ENCODE measurements at regions not wholly inside any gene's neighbourhood (a gene's known extent, or its start where the extent isn't known, plus 50 kb on each side); places are given as distances from the start of the nearest gene placed in this dataset.

DNA sequence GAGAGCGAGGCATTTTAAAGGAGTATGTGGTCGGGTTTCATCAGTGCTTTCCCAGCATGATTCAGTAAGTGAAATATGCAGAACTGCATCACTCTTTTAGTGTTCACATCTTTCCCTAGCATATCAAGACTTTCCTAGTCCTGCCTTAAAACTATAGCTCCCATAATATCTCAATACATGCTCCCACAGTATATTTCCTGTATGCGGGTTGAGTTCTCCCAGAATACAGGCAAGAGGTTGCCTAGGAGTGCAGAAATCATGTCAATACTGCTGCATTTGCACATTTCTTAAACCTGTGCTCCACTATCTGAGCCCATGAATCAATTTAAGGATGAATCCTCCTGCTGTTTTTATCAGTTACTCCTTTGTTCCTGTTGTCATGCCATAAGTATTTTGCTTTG lies 386.6 kb upstream of the SLC35B3 start:
- no peaks in the 10 kb centered on the region for H3K27me3 ChIP-seq
- H3K4me1 ChIP-seq, result no peaks in the 10 kb centered on the region
- DNase-seq, result no peak
- H3K36me3 ChIP-seq, result no peaks in the 10 kb centered on the region
- ATAC-seq, result no peak
- intact Hi-C loops (cut with DNase I; ENCODE audit: low total_unique reads), result no loop called here
- peaks cover 0 to 3% (median 0%) of the 10 kb centered on the region in 3 donors for H3K9me3 ChIP-seq
- in situ Hi-C loops (cut with MboI; ENCODE audit: low sequenced_read_pairs in 4 of 4), result no loop called here
- H3K27ac ChIP-seq, result no peak overlapping the region
- H3K4me3 ChIP-seq, result no peak overlapping the region
- TF ChIP-seq, protein P1, sequence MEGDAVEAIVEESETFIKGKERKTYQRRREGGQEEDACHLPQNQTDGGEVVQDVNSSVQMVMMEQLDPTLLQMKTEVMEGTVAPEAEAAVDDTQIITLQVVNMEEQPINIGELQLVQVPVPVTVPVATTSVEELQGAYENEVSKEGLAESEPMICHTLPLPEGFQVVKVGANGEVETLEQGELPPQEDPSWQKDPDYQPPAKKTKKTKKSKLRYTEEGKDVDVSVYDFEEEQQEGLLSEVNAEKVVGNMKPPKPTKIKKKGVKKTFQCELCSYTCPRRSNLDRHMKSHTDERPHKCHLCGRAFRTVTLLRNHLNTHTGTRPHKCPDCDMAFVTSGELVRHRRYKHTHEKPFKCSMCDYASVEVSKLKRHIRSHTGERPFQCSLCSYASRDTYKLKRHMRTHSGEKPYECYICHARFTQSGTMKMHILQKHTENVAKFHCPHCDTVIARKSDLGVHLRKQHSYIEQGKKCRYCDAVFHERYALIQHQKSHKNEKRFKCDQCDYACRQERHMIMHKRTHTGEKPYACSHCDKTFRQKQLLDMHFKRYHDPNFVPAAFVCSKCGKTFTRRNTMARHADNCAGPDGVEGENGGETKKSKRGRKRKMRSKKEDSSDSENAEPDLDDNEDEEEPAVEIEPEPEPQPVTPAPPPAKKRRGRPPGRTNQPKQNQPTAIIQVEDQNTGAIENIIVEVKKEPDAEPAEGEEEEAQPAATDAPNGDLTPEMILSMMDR (IDR thresholded peaks at IDR 0.05 in 4 of 5, conservative IDR thresholded peaks at IDR 0.05 in 1 of 5), result no peak
- no peak for TF ChIP-seq POLR2A (IDR thresholded peaks at IDR 0.05)

DNA sequence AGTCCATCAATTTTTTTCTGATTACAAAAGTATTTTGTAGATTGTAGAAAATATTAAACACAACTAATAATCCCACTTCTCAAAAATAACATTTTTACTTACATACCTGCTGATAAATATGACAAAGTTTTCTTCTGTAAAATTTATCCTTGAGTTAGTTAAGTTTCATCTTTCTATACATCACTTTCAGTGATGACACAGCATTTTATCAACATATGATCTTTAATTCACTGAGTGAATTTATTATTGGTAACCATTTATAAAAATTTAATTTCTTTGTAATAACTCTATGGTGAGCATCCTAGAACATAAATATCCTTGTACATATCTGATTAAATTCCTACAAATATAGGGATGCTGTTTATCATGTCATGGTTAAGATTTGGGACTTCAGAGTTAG lies 385.0 kb upstream of the SLC35B3 start:
- intact Hi-C loops (cut with DNase I; ENCODE audit: low total_unique reads) (no loop called here), in situ Hi-C loops (cut with MboI; ENCODE audit: low sequenced_read_pairs in 4 of 4) (no loop called here)
- H3K27ac ChIP-seq, result no peak overlapping the region
- H3K9me3 ChIP-seq, result peaks cover 0 to 3% (median 0%) of the 10 kb centered on the region in 3 donors
- no peaks in the 10 kb centered on the region for H3K36me3 ChIP-seq
- H3K27me3 ChIP-seq, result no peaks in the 10 kb centered on the region
- no peaks in the 10 kb centered on the region for H3K4me1 ChIP-seq
- no peak overlapping the region for H3K4me3 ChIP-seq
- TF ChIP-seq, protein P1 (IDR thresholded peaks at IDR 0.05 in 4 of 5, conservative IDR thresholded peaks at IDR 0.05 in 1 of 5), result no peak
- TF ChIP-seq POLR2A (IDR thresholded peaks at IDR 0.05), result no peak
- DNase-seq, result no peak
- ATAC-seq, result no peak

DNA sequence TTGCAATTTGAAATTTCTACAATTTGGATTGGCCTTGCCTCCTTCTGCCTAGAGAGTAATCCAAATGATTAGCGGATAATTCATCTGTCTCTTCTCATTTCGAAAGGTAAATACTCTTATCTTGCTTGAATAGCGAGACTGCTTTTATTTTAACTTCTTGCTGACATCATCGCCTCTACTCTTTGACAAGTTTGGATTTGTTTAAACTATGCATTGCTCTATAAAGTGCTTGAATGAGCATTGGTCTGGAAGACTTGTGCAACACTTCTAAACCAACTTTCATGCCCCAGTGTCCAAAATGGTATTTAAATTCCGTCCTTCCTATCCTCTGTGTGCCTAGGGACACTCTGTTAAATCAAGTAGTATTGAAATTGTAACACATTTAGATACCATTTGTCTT lies 384.1 kb upstream of the SLC35B3 start:
- Histone ChIP-seq H3K36me3 (no peaks in the 10 kb centered on the region), H3K27me3 (no peaks in the 10 kb centered on the region), H3K9me3 (peaks cover 0 to 3% (median 0%) of the 10 kb centered on the region in 3 donors), H3K4me3 (no peak overlapping the region), H3K27ac (no peak overlapping the region), H3K4me1 (no peaks in the 10 kb centered on the region)
- in situ Hi-C loops (cut with MboI; ENCODE audit: low sequenced_read_pairs in 4 of 4), result no loop called here
- DNase-seq (no peak), ATAC-seq (no peak)
- TF ChIP-seq, protein P1 (IDR thresholded peaks at IDR 0.05 in 4 of 5, conservative IDR thresholded peaks at IDR 0.05 in 1 of 5), result no peak
- no peak for TF ChIP-seq POLR2A (IDR thresholded peaks at IDR 0.05)
- intact Hi-C loops (cut with DNase I; ENCODE audit: low total_unique reads), result no loop called here

DNA sequence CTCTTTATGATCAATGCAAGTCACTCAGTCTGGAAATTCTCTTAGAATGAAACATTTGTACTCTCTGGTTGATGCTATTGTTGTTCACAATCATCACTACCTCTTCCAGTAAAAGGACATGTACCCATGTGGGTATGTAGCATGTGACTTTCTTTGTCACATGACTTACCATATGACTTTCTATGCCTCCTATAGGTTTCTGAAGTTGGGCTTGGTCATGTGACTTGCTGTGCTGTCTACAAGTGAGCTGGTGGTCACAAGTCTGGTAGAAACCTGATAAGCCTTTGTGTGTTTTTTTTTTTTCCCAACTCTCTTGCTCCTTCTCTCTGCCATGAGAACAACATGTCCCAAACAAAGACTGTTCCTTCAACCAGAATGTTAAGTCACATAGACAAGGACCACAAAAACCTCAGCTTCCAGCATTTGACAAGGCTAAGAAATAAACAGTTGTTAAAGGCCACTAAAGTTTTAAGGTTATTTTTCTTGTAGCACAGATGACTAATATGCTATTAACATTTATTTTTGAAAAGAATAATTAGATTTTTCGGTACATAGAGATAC lies 379.2 kb upstream of the SLC35B3 start:
- no peak overlapping the region for H3K4me3 ChIP-seq
- TF ChIP-seq POLR2A (IDR thresholded peaks at IDR 0.05), result no peak
- TF ChIP-seq, protein P1 (IDR thresholded peaks at IDR 0.05 in 4 of 5, conservative IDR thresholded peaks at IDR 0.05 in 1 of 5), result no peak
- no peak for DNase-seq
- no peak for ATAC-seq
- no peak overlapping the region for H3K27ac ChIP-seq
- in situ Hi-C loops (cut with MboI; ENCODE audit: low sequenced_read_pairs in 4 of 4), result no loop called here
- no peaks in the 10 kb centered on the region for H3K27me3 ChIP-seq
- no peaks in the 10 kb centered on the region for H3K4me1 ChIP-seq
- no peaks in the 10 kb centered on the region for H3K36me3 ChIP-seq
- no peaks in the 10 kb centered on the region for H3K9me3 ChIP-seq
- intact Hi-C loops (cut with DNase I; ENCODE audit: low total_unique reads), result no loop called here

DNA sequence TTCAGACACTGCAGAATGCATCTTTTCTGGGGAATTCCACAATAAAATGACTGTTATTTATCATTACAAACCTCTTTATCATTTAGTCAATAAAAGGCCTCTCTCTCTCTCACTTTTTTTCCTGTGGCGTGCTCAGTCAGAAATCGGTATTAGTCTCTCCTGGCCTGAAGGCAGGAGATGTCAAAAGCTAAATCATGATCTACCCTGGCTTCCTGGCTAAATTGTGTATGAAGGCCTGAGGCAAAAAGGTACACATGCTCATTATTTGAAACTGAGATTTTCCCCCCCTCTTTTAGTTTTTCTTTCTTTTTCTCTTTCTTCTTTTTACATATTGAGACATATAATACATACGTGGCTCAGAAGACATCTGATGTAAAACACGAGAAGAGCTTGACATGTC lies 375.0 kb upstream of the SLC35B3 start:
- no peaks in the 10 kb centered on the region for H3K9me3 ChIP-seq
- DNase-seq, result no peak
- ATAC-seq, result no peak
- H3K4me1 ChIP-seq, result no peaks in the 10 kb centered on the region
- no peak overlapping the region for H3K4me3 ChIP-seq
- no peaks in the 10 kb centered on the region for H3K36me3 ChIP-seq
- in situ Hi-C loops (cut with MboI; ENCODE audit: low sequenced_read_pairs in 4 of 4) (no loop called here), intact Hi-C loops (cut with DNase I; ENCODE audit: low total_unique reads) (no loop called here)
- no peaks in the 10 kb centered on the region for H3K27me3 ChIP-seq
- TF ChIP-seq POLR2A (IDR thresholded peaks at IDR 0.05), result no peak
- TF ChIP-seq, protein P1 (IDR thresholded peaks at IDR 0.05 in 4 of 5, conservative IDR thresholded peaks at IDR 0.05 in 1 of 5), result no peak
- no peak overlapping the region for H3K27ac ChIP-seq

All from gastrocnemius medialis (tissue), 4 donors.